PC-9 (cell line): ENCODE measurements at regions not wholly inside any gene's neighbourhood (a gene's known extent, or its start where the extent isn't known, plus 50 kb on each side); places are given as distances from the start of the nearest gene placed in this dataset.
"Not testable (repeated sequence)": the region's sequence is repeated elsewhere in the genome, so short reads cannot be mapped to it uniquely, and the experiment has no call there.

Experiments
- BruUV-seq: library from RNA; stranded (reverse); fragments of 400-500 nt; replicated peaks from 2 replicates; lab custom pipeline; 2021; lab: Mats Ljungman, UMichigan
- CTCF ChIA-PET: fragments of 300-600 bp; sonication (Branson Sonifier 250); formaldehyde crosslinking; loops from one replicate; lab custom pipeline; 2022; ENCODE audit warnings: antibody characterized with exemption; lab: Charles Lee
- POLR2A ChIA-PET: fragments of 300-600 bp; sonication (Branson Sonifier 250); formaldehyde crosslinking; loops from one replicate; lab custom pipeline; 2022; ENCODE audit warnings: antibody characterized with exemption; ENCODE audit not compliant: unreplicated experiment; lab: Charles Lee
- DNase-seq, 2 experiments: peaks; one replicate each; pipeline versions ENCODE4 v3.0.0 to v3.0.0-alpha.2; 2015 to 2022; ENCODE audit warnings: mixed read lengths in 1 of 2
- H2AFZ ChIP-seq: fragments of 200-600 bp; sonication (generic); 2 replicates; pipeline ENCODE4 v1.8.1; 2017; ENCODE audit warnings: antibody characterized with exemption
- H3F3A ChIP-seq: fragments of 200-600 bp; sonication (generic); 2 replicates; pipeline ENCODE4 v1.8.1; 2017; ENCODE audit warnings: antibody characterized with exemption, mild to moderate bottlenecking, low read depth; ENCODE audit not compliant: insufficient read depth
- H3K27ac ChIP-seq: fragments of 200-600 bp; sonication (generic); 2 replicates; pipeline ENCODE4 v1.6.1; 2016; ENCODE audit warnings: mixed run types
- H3K27me3 ChIP-seq: fragments of 200-600 bp; sonication (generic); 2 replicates; pipeline ENCODE4 v1.6.1; 2016; ENCODE audit warnings: low read depth, mixed run types; ENCODE audit not compliant: insufficient read depth
- H3K36me3 ChIP-seq: fragments of 200-600 bp; sonication (generic); 2 replicates; pipeline ENCODE4 v1.6.1; 2016; ENCODE audit warnings: low read depth, mixed run types
- H3K4me1 ChIP-seq: fragments of 200-600 bp; sonication (generic); replicated peaks from 2 replicates; pipeline ENCODE4 v1.6.1; 2016; ENCODE audit warnings: mixed run types; ENCODE audit not compliant: insufficient read depth
- H3K4me2 ChIP-seq: fragments of 200-600 bp; sonication (generic); 2 replicates; pipeline ENCODE4 v1.6.1; 2017; ENCODE audit warnings: mixed run types
- H3K4me3 ChIP-seq: fragments of 200-600 bp; sonication (generic); 2 replicates; pipeline ENCODE4 v1.6.1; 2016; ENCODE audit warnings: mixed run types
- H3K79me2 ChIP-seq: fragments of 200-600 bp; sonication (generic); 2 replicates; pipeline ENCODE4 v1.6.1; 2017; ENCODE audit warnings: low read depth, mixed run types
- H3K9me2 ChIP-seq: fragments of 200-600 bp; sonication (generic); 2 replicates; pipeline ENCODE4 v1.8.1; 2017; ENCODE audit warnings: mild to moderate bottlenecking; ENCODE audit not compliant: insufficient read depth
- H3K9me3 ChIP-seq: fragments of 200-600 bp; sonication (generic); 2 replicates; pipeline ENCODE4 v1.8.1; 2016; ENCODE audit warnings: low read depth; ENCODE audit not compliant: insufficient read depth
- H4K20me1 ChIP-seq: fragments of 200-600 bp; sonication (generic); 2 replicates; pipeline ENCODE4 v1.8.1; 2017; ENCODE audit not compliant: insufficient read depth
- EZH2 ChIP-seq: fragments of 200-600 bp; sonication (generic); IDR thresholded peaks from 2 replicates; pipeline ENCODE4 v1.8.0; 2017; ENCODE audit warnings: antibody characterized with exemption, low read depth
- intact Hi-C: fragments of 100-400 bp; cut with micrococcal nuclease; formaldehyde crosslinking; loops from one replicate; pipeline ENCODE4 v1.10.0; 2022; ENCODE audit not compliant: unreplicated experiment
- TF ChIP-seq, protein P1 (sequence below): fragments of 200-600 bp; sonication (generic); conservative IDR thresholded peaks from 2 replicates; pipeline ENCODE4 v1.6.1; 2017; ENCODE audit warnings: mixed run types, antibody characterized with exemption, mild to moderate bottlenecking, moderate library complexity

DNA sequence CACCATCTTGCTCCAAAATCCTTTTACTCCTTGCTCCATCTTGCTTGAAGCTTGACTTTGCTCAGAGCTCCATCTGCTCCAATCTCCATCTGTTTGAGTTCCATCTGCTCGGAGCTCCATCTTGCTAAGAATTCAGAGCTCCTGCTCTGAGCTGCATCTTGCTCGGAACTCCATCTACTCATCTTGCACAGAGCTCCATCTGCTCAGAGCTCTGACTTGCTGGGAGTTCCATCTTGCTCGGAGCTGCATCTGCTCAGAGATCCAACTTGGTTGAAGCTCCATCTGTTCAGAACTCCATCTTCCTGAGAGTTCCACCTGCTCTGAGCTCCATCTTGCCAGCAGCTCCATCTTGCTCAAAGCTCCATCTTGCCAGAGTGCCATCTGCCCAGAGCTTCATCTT is 80.6 kb upstream of the ZNF98 start:
- Histone ChIP-seq H2AFZ (no peak overlapping the region), H4K20me1 (no peaks in the 10 kb centered on the region), H3K4me1 (no peaks in the 10 kb centered on the region), H3K4me2 (no peak overlapping the region), H3K9me3 (no peaks in the 10 kb centered on the region), H3K4me3 (no peak overlapping the region), H3K27ac (no peak overlapping the region), H3K9me2 (no peaks in the 10 kb centered on the region), H3K36me3 (no peaks in the 10 kb centered on the region), H3K79me2 (no peaks in the 10 kb centered on the region), H3F3A (no peaks in the 10 kb centered on the region), H3K27me3 (no peaks in the 10 kb centered on the region)
- no peak for DNase-seq
- BruUV-seq, result no TSS peak
- TF ChIP-seq EZH2, result no peak
- TF ChIP-seq, protein P1, sequence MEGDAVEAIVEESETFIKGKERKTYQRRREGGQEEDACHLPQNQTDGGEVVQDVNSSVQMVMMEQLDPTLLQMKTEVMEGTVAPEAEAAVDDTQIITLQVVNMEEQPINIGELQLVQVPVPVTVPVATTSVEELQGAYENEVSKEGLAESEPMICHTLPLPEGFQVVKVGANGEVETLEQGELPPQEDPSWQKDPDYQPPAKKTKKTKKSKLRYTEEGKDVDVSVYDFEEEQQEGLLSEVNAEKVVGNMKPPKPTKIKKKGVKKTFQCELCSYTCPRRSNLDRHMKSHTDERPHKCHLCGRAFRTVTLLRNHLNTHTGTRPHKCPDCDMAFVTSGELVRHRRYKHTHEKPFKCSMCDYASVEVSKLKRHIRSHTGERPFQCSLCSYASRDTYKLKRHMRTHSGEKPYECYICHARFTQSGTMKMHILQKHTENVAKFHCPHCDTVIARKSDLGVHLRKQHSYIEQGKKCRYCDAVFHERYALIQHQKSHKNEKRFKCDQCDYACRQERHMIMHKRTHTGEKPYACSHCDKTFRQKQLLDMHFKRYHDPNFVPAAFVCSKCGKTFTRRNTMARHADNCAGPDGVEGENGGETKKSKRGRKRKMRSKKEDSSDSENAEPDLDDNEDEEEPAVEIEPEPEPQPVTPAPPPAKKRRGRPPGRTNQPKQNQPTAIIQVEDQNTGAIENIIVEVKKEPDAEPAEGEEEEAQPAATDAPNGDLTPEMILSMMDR, result no peak
- intact Hi-C loops, result no loop called here
- CTCF ChIA-PET, result no interaction called here
- POLR2A ChIA-PET, result no interaction called here

DNA sequence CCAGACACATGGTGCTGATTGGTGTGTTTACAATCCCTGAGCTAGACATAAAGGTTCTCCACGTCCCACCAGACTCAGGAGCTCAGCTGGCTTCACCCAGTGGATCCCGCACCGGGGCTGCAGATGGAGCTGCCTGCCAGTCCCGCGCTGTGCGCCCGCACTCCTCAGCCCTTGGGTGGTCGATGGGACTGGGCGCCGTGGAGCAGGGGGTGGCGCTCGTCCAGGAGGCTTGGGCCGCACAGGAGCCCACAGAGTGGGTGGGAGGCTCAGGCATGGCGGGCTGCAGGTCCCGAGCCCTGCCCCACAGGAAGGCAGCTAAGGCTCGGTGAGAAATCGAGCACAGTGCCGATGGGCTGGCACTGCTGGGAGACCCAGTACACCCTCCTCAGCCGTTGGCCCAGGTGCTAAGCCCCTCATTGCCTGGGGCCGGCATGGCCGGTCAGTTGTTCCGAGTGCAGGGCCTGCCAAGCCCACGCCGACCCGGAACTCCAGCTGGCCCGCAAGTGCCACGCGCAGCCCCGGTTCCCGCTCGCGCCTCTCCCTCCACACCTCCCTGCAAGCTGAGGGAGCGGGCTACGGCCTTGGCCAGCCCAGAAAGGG is 76.8 kb upstream of the ZNF98 start:
- H3F3A ChIP-seq, H3K27ac ChIP-seq, H3K36me3 ChIP-seq, H4K20me1 ChIP-seq, H3K9me3 ChIP-seq, CTCF ChIA-PET, DNase-seq, H3K9me2 ChIP-seq, H3K79me2 ChIP-seq, H3K4me3 ChIP-seq, H3K4me2 ChIP-seq, H2AFZ ChIP-seq, H3K4me1 ChIP-seq, POLR2A ChIA-PET, H3K27me3 ChIP-seq, intact Hi-C loops, BruUV-seq: not testable (repeated sequence)

DNA sequence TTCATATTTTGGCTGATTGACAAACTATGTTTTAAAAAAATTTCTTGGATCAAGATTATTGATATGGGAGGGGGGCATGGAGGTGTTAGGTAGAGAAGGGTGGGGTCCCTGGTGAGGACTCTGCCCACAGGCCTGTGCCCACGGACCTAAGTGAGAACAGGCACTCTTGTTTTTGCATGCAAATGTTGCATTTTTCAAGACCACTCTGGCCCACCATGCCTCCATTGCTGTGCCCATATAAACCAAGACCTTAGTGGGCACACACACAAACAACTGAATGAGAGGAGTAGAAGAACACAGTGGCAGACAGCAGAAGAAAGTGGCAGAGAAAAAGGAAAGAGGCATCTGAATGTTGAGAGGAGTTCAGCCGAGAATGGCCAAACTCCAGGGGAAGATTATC is 69.6 kb upstream of the ZNF98 start:
- TF ChIP-seq EZH2, result no peak
- TF ChIP-seq, protein P1, result no peak
- no peaks in the 10 kb centered on the region for H3K36me3 ChIP-seq
- H3K9me3 ChIP-seq, result peaks cover 14% of the 10 kb centered on the region
- H3K4me3 ChIP-seq, result no peak overlapping the region
- no peaks in the 10 kb centered on the region for H3K9me2 ChIP-seq
- no peak overlapping the region for H2AFZ ChIP-seq
- H4K20me1 ChIP-seq, result no peaks in the 10 kb centered on the region
- no TSS peak for BruUV-seq
- H3K4me2 ChIP-seq, result no peak overlapping the region
- DNase-seq, result no peak
- no peak overlapping the region for H3K27ac ChIP-seq
- ChIA-PET CTCF (no interaction called here), POLR2A (no interaction called here)
- no peaks in the 10 kb centered on the region for H3F3A ChIP-seq
- H3K4me1 ChIP-seq, result no peaks in the 10 kb centered on the region
- intact Hi-C loops, result no loop called here
- H3K27me3 ChIP-seq, result no peaks in the 10 kb centered on the region
- H3K79me2 ChIP-seq, result no peaks in the 10 kb centered on the region

DNA sequence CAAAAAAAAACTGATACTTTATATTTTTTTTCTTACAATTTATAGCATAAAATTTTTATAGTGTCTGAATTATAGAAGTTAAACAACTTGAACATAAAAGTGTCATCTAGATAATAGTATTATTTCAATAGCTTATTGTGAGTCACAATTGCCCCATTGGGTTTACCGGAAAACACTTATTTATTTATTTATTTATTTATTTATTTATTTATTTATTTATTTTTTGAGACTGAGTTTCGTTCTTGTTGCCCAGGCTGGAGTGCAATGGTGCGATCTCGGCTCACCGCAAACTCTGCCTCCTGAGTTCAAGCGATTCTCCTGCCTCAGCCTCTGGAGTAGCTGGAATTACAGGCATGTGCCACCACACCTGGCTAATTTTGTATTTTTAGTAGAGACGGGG is 61.4 kb upstream of the ZNF98 start:
- intact Hi-C loops, H3K36me3 ChIP-seq, H3F3A ChIP-seq, H3K27me3 ChIP-seq, POLR2A ChIA-PET, H3K4me1 ChIP-seq, H3K27ac ChIP-seq, H3K9me2 ChIP-seq, CTCF ChIA-PET, BruUV-seq, H3K4me2 ChIP-seq, H2AFZ ChIP-seq, H4K20me1 ChIP-seq, H3K4me3 ChIP-seq, DNase-seq, H3K79me2 ChIP-seq: not testable (repeated sequence)
- H3K9me3 ChIP-seq, result peaks cover 29% of the 10 kb centered on the region
